ENCODE measurements at regions not wholly inside any gene's neighbourhood (a gene's known extent, or its start where the extent isn't known, plus 50 kb on each side); places are given as distances from the start of the nearest gene placed in this dataset.

GRCh38 chr7:26101361-26102151 lies 50.4 kb upstream of the NFE2L3 start:
- no peak for DNase-seq

- no peak for DNase-seq
Measured at GRCh38 chr7:26102176-26102575, 49.8 kb upstream of the NFE2L3 start.
